GM18498 (cell line): ENCODE measurements at regions not wholly inside any gene's neighbourhood (a gene's known extent, or its start where the extent isn't known, plus 50 kb on each side); places are given as distances from the start of the nearest gene placed in this dataset.

Experiments
- ATAC-seq: cut with Tn5 transposase; IDR thresholded peaks from one replicate; pipeline ENCODE4 v1.9.1; 2021; ENCODE audit warnings: mild to moderate bottlenecking, moderate library complexity; ENCODE audit not compliant: unreplicated experiment

DNA sequence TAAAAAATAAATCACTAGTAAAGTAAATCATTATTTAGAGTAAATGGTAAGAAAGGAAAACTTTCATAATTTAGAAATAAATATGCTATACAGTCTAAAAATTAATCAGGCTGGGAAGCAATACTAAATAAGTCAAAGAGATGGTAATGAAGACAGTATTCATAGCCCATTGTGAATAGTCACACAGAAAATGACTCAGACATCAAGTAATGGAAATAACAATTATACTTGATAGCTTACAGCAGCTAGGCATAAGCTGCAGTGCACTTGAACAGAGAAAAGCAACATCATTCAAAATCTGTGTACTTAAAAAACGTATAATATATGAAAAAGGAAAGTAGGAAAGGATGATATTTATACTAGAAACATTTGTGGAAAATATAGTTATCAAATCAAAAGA is 642.5 kb upstream of the GNPDA2 start:
- ATAC-seq, result no peak

DNA sequence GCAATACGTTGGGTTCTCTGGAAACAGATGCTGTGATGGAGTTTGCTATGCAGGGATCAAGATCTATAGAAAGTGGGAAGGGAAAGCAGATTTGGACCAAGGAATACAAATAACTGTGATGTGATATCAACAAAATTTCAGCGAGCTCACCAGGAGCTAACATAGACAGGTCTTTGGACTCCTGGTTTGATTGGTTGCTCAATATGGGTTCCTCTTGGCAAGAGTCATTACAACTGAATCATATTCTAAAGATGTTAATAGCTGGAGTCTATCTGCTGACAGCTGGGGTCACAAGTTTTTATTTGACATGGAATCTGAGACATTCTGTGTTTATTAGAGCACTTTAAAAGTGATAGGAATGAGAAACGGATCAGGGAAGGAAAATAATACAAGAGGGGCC is 637.6 kb upstream of the GNPDA2 start:
- no peak for ATAC-seq

DNA sequence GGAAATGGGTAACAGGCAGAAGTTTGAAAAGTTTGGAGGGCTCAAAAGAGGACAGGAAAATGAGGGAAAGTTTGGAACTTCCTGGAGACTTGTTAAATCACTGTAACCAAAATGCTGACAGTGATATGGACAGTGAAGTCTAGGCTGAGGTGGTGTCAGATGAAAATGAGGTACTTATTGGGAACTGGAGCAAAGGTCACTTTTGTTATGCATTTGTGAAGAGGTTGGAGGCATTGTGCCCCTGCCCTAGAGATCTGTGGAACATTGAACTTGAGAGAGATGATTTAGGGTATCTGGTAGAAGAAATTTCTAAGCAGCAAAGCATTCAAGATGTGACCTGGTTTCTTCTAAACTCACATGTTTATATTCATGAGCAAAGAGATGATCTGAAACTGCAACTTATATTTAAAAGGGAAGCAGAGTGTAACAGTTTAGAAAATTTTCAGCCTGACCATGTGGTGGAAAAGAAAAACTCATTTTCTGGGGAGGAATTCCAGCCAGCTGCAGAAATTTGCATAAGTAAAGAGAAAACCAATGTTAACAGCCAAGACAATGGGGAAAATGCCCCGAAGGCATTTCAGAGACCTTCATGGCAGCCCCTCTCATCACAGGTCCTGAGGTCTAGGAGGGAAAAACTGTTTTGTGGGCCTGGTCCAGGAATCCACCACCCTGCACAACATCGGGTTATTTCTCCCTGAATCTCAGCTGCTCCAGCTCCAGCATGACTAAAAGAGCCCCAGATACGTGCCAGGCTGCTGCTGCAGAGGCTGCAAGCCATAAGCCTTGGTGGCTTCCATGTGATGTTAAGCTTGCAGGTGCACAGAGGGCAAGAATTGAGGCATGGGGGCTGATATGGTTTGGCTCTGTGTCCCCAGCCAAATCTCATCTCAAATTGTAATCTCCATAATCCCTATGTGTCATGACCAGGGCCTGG is 632.5 kb upstream of the GNPDA2 start:
- no peak for ATAC-seq

DNA sequence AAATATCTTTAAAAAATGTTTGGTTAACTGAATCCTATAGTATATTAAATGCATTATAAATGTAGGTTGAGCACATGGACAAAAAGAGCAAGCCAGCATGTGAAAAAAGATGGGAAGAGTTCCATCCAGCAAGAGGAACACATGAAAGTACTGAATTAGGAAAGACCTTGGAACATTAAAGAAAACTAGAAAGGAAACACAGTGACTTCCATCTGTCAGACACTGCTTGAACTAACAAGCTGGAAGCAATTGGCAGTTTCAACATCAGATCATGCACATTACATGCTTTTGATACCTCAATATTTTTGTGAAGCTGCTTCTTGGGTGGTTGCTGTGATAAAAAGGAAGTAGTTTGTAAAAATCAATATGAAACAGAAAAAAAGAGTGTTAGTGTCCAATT is 626.8 kb upstream of the GNPDA2 start:
- ATAC-seq, result no peak

DNA sequence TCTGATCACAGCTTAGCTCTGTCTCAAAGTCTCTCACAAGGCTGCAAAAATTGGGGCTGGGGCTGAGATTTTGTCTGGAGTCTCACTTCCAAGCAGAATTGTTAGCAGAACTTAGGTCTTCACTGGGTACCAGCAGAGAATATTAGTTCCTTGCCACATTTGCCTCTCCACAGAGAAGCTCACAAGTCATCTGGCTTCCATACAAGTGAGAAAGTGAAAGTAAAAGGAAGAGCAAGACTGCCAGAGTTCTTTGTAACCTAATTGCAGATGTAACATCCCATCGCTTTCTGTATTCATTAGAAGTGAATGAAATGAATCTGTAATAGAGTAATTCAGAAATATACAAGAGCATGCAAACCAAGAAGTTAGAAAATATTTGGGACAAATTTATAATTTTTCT is 624.1 kb upstream of the GNPDA2 start:
- ATAC-seq, result peak; percentile 96

DNA sequence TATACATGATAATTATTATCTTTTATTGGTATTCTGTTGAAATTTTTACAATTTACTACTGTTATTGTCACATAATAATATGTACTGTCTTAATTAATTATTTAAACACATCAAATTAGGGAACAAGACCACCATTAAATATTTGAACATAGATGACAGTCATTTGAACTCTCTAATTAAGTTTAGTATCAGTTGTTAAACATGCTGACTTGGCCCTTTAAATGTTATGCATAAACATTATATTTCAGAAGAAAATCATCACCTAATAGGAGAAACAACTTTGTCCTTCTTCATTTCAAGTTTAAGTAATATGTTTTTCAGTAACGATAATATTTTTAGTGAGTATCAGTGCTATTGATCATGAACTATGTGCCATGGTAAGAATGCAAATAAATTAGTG is 623.5 kb upstream of the GNPDA2 start:
- peak; percentile 30 for ATAC-seq

DNA sequence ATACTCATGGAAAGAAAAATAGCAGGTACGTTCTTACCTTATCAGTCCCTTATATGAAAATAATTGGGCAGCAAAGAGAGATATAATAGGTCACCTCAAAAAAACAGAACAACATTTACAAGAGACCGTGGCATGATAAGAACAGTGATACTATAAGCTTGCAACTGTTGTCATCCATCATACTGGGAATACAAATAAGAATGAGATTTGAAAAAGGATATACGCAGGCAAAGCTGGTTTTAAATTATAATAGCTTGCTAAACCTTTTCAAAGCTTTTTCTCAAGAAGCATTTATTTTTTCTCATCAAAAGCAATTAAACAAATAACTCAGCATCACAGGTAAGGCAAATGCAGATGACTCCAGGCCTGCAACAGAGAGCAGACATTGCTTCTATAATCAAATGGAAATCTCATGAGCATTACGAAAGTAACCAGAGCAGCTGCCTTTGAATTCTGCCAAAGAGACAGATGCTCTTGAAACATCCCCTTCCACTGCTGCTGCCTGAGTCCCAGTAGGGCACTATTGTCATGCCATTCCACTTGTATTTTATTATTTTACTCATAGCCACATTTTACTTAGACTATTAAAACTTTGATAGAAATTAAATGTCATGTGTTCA is 620.6 kb upstream of the GNPDA2 start:
- no peak for ATAC-seq

DNA sequence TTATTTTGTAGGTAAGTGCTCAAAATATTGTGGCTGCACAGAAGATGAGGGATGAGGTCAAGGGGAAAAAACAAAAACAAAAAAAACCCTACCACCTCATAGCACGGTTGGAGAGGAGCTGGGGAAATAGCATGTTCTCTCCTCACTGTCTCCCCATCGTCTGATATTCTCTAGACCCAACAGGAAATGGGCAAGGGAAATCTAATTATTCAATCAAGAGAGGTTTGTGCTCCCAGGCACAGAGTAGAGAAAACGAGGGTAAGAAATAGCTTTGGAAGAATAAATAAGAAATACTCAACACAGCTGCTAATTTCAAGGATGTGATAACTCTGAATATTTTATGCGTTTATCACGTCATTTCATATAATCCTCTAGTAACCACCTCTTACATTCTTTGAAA is 619.2 kb upstream of the GNPDA2 start:
- ATAC-seq, result no peak

DNA sequence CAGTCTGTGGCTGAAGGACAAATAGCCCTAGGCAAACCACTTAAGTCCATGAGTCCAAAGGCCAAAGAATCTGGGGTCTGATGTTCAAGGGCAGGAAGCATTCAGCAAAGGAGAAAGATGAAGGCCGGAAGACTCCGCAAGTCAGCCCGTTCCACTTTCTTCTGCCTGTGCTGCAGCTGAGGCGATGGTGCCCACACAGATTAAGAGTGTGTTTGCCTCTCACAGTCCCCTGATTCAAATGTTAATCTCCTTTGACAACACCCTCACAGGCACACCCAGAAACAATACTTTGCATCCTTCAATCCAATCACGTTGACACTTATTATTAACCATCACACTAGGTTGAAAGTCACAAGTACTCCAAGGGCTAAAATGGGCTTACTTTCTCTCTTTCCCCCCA is 605.4 kb upstream of the GNPDA2 start:
- no peak for ATAC-seq

DNA sequence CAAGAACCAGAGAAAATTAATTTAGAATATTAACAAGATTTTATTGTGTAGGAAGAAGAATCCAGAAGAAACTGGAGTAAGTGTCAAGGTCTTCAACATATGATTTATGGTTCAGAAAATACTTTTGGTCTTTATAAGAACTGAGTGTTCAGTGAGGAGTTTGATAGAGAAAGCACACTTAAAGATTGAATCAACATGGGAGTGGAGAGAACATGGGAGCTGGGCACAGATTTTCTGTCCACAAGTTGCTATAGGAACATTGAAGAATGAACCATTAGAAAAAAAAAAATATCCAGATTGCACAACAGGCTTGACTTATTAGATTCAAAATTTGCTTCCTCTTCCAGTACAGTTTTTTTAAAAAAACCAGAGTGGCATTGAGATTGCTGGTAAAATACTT is 601.2 kb upstream of the GNPDA2 start:
- ATAC-seq, result no peak

DNA sequence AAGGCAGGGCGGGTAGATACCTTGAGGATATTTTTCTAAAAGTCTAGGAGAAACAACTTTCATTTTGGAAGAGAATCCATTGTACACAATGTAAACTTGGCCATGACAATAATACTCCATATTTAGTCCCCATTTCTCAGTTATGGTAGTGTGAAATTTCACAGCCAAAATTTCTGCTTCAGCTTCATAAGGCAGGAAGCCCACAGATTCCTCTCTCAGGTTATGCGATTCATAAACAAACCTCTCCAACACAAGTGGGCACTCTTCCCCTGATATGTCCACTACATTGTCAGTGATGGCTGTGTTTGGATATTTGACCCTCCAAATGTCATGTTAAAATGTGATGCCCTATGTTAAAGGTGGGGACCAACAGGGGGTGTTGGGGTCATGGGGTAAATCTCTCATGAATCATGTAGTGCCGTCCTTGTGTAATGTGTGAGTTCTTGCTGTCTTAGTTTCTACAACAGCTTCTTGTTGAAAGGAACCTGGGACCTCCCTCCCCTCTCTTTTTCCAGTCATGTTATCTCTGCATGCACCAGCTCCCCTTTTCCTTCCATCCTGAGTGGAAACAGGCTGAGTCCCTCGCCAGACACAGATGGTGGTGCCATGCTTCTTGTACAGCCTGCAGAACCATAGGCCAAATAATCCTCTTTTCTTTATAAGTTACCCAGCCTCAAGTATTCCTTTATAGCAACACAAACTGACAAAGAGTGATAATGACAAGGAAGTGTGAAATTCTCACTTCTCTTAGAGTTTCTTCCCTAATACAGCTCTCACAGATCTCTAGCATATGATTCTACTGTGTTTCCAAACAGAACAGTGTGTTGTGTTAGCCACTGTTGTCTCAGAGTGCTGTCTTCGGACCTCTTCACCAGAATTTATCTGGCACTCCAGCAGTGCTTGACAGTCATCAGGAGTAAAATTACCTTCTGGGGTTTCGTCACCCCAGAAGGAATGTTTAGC is 598.4 kb upstream of the GNPDA2 start:
- ATAC-seq, result no peak

DNA sequence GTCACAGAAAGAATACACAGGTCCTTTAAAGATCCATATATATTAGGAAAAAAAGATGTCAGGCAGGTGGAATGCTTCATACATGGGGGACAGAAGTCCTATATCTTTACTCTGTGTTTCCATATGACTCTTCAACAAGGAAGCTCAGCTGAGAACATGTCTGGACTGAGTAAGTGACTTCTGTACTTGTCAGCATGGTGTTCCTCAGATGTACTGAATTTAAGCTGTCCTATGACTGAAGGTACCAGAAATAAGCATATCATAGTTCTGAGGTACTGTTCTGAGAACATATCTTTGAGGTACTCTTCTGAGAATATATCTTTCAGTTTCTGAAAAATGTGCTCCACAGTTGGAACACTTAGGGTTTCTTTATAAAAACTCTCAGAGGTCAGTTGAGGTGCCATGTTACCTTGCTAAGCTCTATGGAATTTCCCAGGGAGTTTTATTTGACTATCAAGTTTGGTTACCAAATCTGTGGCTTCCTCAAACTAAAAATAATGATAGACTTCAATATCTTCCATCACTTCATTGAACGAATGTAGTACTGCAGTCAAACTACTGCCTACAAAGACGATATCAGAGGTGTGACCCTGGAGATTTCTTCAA is 597.2 kb upstream of the GNPDA2 start:
- no peak for ATAC-seq

DNA sequence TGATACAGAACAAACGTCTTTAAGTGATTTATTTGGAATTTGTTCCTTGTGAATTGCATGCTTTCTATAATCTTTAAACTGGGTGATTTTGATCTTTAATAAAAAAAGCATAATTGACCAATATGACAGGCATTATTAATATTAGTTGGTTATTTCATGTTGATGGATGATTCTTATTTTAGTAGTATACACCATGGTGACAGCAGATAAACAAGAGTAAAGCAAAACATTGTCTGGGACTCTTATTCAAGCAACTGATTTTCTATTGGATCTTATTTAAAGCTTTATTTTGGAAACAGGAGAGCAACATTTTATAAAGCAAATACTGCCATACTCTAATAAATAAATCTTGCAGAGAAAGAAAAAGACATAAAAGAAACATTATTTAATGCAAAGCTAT is 591.4 kb upstream of the GNPDA2 start:
- no peak for ATAC-seq

DNA sequence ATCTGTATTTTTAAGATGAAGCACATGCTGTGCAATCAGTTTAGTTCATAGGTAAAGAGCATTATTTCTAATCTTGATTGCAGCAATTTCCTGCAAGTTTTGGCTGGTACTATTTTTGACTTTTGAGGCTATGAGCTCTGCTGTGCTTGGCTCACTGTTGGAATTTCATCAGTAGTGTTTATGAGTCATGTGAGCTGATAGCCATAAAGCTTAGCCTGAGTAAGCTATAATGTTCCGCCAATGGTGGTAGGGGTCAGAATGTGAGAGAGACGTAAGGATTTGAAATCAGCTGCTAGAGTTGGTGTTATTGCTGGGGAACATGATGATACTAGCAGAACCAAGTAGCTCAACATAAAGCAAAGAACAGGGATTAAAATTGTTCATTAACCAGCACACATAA is 590.9 kb upstream of the GNPDA2 start:
- ATAC-seq, result no peak

DNA sequence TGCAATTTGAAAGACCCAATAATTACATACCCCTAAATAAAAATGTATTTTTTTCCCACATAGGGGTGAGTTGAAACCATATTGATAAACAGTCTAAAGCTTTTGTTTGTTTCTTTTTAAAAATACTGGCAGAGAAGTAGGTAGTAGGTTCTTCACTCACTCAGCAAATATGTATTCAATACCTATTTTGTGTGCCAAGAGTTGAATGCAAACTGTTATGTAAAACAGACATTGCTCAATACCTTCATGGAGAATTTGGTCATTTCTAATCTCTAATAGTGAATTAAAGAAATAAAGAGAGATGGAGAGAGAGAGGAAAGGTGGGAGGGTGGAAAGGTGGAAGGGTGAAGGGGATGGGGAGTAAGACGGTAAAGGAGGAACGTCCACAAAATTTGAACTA is 589.9 kb upstream of the GNPDA2 start:
- ATAC-seq, result no peak

DNA sequence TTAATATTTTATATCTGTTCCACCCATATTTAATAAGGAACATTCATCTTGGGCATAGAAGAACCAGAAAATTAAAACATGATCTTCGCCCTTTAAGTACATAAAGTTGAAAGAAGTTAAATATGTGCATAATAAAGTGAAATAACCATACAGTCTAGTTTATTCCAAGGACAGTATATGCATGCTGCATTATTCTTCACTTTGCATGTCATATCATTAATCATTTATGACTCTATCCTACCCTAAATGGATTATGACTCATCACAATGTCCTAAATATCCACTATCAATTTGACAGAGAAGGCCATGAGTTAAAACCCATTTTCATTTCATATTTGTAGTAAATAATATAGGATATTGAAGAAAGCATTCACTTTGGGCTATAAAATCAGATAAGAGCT is 576.5 kb upstream of the GNPDA2 start:
- no peak for ATAC-seq

DNA sequence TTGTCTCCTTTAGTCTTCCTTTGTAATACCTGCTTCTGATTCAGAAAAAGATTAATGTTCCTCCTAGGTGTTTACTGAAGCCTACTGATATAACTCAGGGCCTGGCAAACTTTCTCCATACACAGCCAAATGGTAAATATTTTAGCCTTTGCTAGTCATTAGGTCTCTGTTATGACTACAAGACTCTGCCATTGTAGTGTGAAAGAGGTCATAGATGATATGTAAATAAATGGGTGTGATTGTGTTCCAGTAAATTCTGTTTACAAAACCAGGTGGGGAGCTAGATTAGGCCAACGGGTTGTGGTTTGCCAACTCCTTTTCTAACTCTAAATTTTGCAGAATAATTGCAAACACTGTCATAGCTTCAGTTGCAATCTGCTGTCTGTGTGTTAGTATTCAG is 568.1 kb upstream of the GNPDA2 start:
- no peak for ATAC-seq

DNA sequence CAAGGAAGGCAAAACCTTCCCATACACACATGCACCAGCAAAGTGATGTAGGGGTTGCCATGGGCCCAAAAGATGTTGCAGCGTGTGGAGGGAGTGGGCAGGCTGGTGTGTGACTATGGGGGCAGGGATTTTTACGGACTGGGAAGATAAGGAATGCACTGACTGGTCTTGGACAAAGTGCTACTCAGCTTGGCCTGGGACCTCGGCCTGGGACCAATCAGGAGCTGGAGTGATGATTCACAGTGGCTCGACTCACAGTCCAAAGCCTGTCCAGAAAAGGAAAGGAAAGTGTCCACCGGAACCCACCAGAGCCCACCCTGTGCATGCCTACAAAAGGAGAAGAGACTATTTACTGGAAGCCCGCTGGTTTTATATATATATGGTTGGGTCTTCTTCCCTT is 567.0 kb upstream of the GNPDA2 start:
- no peak for ATAC-seq

DNA sequence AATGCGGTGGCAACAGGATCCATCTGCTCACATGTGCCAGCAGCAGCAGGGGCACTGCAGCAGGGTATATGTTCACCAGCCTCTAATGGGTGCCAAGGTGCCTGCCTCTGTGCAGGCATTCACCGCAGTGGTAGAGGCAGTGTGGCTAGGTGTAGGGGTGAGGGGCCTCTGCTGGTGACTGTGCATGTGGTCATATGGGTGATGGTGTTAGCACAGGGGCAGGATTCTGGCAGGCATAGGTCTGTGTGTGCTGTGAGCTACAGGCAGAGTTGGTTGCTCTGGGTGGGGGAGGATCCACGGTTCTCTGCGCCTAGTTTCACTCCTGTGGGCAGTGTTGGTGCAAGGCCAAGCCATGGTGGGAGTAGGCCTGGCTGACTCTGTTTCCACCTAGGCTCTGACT is 566.5 kb upstream of the GNPDA2 start:
- no peak for ATAC-seq

DNA sequence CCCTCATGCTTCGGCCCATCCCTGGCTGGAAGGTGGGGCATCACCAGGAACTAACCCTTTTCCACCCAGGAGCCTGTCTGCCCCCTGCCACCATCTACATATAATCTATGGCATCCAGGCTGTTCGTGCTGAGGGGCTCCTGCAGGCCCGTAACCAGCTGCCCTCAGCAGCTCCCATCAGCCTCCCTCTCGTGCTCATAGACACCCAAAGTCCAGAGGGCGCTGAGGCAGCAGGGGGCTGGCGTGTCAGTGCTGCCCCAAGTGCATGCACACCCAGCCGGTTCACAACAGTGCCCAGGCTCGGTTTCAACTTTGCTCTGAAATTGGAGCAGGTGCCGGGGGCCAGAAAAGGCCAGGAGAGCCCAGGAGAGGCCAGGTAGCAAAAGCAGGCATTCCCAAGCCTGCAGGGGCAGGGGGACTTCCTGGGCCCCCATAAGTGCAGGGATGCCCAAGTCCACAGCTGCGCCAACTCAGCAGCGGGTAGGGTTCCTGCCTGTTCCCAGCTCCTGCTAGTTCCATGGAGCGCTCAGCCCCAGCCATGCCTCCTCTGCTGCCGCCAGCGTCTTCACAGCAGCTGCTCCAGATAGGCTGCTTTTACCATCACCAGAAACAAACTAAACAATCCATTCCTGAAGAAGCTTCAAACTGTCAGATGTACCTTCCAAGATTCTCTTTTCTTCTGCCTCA is 558.2 kb upstream of the GNPDA2 start:
- no peak for ATAC-seq
